ENCODE measurements at regions not wholly inside any gene's neighbourhood (a gene's known extent, or its start where the extent isn't known, plus 50 kb on each side); places are given as distances from the start of the nearest gene placed in this dataset.

- FAIRE-seq = no peak
- no peak for DNase-seq (ENCODE audit: insufficient read length, low spot score)
Observed at GRCh38 chr18:40993363-40993762, 961.7 kb upstream of the PIK3C3 start.

GRCh38 chr18:40987581-40987980, 967.5 kb upstream of the PIK3C3 start:
- DNase-seq (ENCODE audit: insufficient read length, low spot score) (no peak), FAIRE-seq (no peak)

- FAIRE-seq = no peak
Observed at GRCh38 chr18:40985436-40985835, 969.6 kb upstream of the PIK3C3 start.

GRCh38 chr18:40984856-40985255, 970.2 kb upstream of the PIK3C3 start:
- DNase-seq (ENCODE audit: insufficient read length, low spot score) (no peak), FAIRE-seq (no peak)

More at GRCh38 chr18:40985436-40985835, 969.6 kb upstream of the PIK3C3 start:
- no peak for DNase-seq (ENCODE audit: insufficient read length, low spot score)

- no peak for DNase-seq (ENCODE audit: insufficient read length, low spot score)
- FAIRE-seq = no peak
Observed at GRCh38 chr18:40983835-40984234, 971.2 kb upstream of the PIK3C3 start.

GRCh38 chr18:40980171-40980570, 974.9 kb upstream of the PIK3C3 start:
- FAIRE-seq (no peak), DNase-seq (ENCODE audit: insufficient read length, low spot score) (no peak)

- FAIRE-seq = no peak
- DNase-seq (ENCODE audit: insufficient read length, low spot score) = no peak
Observed at GRCh38 chr18:40976050-40976449, 979.0 kb upstream of the PIK3C3 start.

GRCh38 chr18:40974448-40974847, 980.6 kb upstream of the PIK3C3 start:
- FAIRE-seq (no peak), DNase-seq (ENCODE audit: insufficient read length, low spot score) (no peak)

GRCh38 chr18:40962784-40963183, 992.2 kb upstream of the PIK3C3 start:
- no peak for FAIRE-seq

GRCh38 chr18:40957533-40958070, 997.4 kb upstream of the PIK3C3 start:
- no peak for FAIRE-seq
- no peak for DNase-seq (ENCODE audit: insufficient read length, low spot score)

More at GRCh38 chr18:40962784-40963183, 992.2 kb upstream of the PIK3C3 start:
- DNase-seq (ENCODE audit: insufficient read length, low spot score) = no peak

- FAIRE-seq = no peak
- DNase-seq (ENCODE audit: insufficient read length, low spot score) = no peak
Observed at GRCh38 chr18:40956213-40956612, 998.8 kb upstream of the PIK3C3 start.

- no peak for FAIRE-seq
Observed at GRCh38 chr18:40955351-40955750, 999.7 kb upstream of the PIK3C3 start.

GRCh38 chr18:40949114-40949950, 1005.7 kb upstream of the PIK3C3 start:
- no peak for FAIRE-seq

More at GRCh38 chr18:40955351-40955750, 999.7 kb upstream of the PIK3C3 start:
- no peak for DNase-seq (ENCODE audit: insufficient read length, low spot score)

GRCh38 chr18:40944576-40944975, 1010.5 kb upstream of the PIK3C3 start:
- FAIRE-seq (no peak), DNase-seq (ENCODE audit: insufficient read length, low spot score) (no peak)

More at GRCh38 chr18:40949114-40949950, 1005.7 kb upstream of the PIK3C3 start:
- no peak for DNase-seq (ENCODE audit: insufficient read length, low spot score)

- no peak for FAIRE-seq
- no peak for DNase-seq (ENCODE audit: insufficient read length, low spot score)
Observed at GRCh38 chr18:40939656-40940515, 1015.1 kb upstream of the PIK3C3 start.

- no peak for FAIRE-seq
- no peak for DNase-seq (ENCODE audit: insufficient read length, low spot score)
Observed at GRCh38 chr18:40938615-40939014, 1016.4 kb upstream of the PIK3C3 start.

- DNase-seq (ENCODE audit: insufficient read length, low spot score) (no peak), FAIRE-seq (no peak)
Observed at GRCh38 chr18:40937386-40937785, 1017.6 kb upstream of the PIK3C3 start.

GRCh38 chr18:40935423-40935822, 1019.6 kb upstream of the PIK3C3 start:
- FAIRE-seq = no peak
- DNase-seq (ENCODE audit: insufficient read length, low spot score) = no peak

- FAIRE-seq (no peak), DNase-seq (ENCODE audit: insufficient read length, low spot score) (no peak)
Observed at GRCh38 chr18:40932862-40933261, 1022.2 kb upstream of the PIK3C3 start.

- DNase-seq (ENCODE audit: insufficient read length, low spot score) (no peak), FAIRE-seq (no peak)
Observed at GRCh38 chr18:40930211-40930882, 1024.7 kb upstream of the PIK3C3 start.

- no peak for DNase-seq (ENCODE audit: insufficient read length, low spot score)
- FAIRE-seq = no peak
Observed at GRCh38 chr18:40929399-40929798, 1025.6 kb upstream of the PIK3C3 start.
